Upper lobe of right lung (tissue), 1 donor: ENCODE measurements at regions not wholly inside any gene's neighbourhood (a gene's known extent, or its start where the extent isn't known, plus 50 kb on each side); places are given as distances from the start of the nearest gene placed in this dataset.

Experiments used
- ATAC-seq: fragments of 200-7000 bp; cut with Tn5 transposase; one replicate; pipeline ENCODE4 v1.9.1; 2020; ENCODE audit warnings: mild to moderate bottlenecking, moderate library complexity
- DNase-seq: peaks from one replicate; pipeline ENCODE4 v3.0.0-alpha.2; 2020
- H3K27ac ChIP-seq: fragments of 200-600 bp; one replicate; pipeline ENCODE4 v1.8.0; 2022
- H3K27me3 ChIP-seq: fragments of 200-600 bp; one replicate; pipeline ENCODE4 v1.8.0; 2022; ENCODE audit warnings: mild to moderate bottlenecking
- H3K36me3 ChIP-seq: fragments of 200-600 bp; one replicate; pipeline ENCODE4 v1.8.0; 2022
- H3K4me1 ChIP-seq: fragments of 200-600 bp; one replicate; pipeline ENCODE4 v1.8.0; 2022
- H3K4me3 ChIP-seq: fragments of 200-600 bp; one replicate; pipeline ENCODE4 v1.8.0; 2022; ENCODE audit warnings: mild to moderate bottlenecking
- H3K9me3 ChIP-seq: fragments of 200-600 bp; one replicate; pipeline ENCODE4 v1.8.0; 2022
- CTCF ChIP-seq: fragments of 200-600 bp; IDR thresholded peaks from one replicate; pipeline ENCODE4 v1.8.0; 2022; ENCODE audit warnings: antibody characterized with exemption
- intact Hi-C: fragments of 100-400 bp; cut with DNase I; formaldehyde crosslinking; loops from one replicate; pipeline ENCODE4 v1.11.0; 2022
- donor health status: DM: no; HTN: yes; CAD: no; lungs with severe emphysema.

- Histone ChIP-seq H3K4me1 (no peaks in the 10 kb centered on the region), H3K27me3 (no peaks in the 10 kb centered on the region), H3K36me3 (no peaks in the 10 kb centered on the region), H3K4me3 (no peak overlapping the region), H3K9me3 (no peaks in the 10 kb centered on the region), H3K27ac (no peak overlapping the region)
- ATAC-seq (peak; percentile 48), DNase-seq (no peak)
- TF ChIP-seq CTCF: no peak
- intact Hi-C loops: loop anchor here (10.0 kb wide), 1 partner anchor 258 kb away; no protein-coding TSS in a partner anchor
Observed at GRCh38 chr18:70453058-70453775, 164.4 kb downstream of the SOCS6 start.

- H3K27me3 ChIP-seq: no peaks in the 10 kb centered on the region
- H3K4me3 ChIP-seq: no peak overlapping the region
- H3K9me3 ChIP-seq: no peaks in the 10 kb centered on the region
- no peaks in the 10 kb centered on the region for H3K36me3 ChIP-seq
- DNase-seq: no peak
- intact Hi-C loops: loop anchor here (10.0 kb wide), 1 partner anchor 258 kb away; no protein-coding TSS in a partner anchor
- ATAC-seq: no peak
- H3K4me1 ChIP-seq: no peaks in the 10 kb centered on the region
- no peak for TF ChIP-seq CTCF
- H3K27ac ChIP-seq: no peak overlapping the region
Observed at GRCh38 chr18:70452501-70452900, 163.7 kb downstream of the SOCS6 start.

GRCh38 chr18:70450426-70451253 is 161.8 kb downstream of the SOCS6 start:
- Histone ChIP-seq H3K27ac (no peak overlapping the region), H3K27me3 (no peaks in the 10 kb centered on the region), H3K9me3 (no peaks in the 10 kb centered on the region), H3K36me3 (no peaks in the 10 kb centered on the region), H3K4me3 (no peak overlapping the region), H3K4me1 (no peaks in the 10 kb centered on the region)
- intact Hi-C loops: loop anchor here (10.0 kb wide), 1 partner anchor 256 kb away; no protein-coding TSS in a partner anchor
- DNase-seq (no peak), ATAC-seq (no peak)
- TF ChIP-seq CTCF: peak; percentile 33

GRCh38 chr18:70448588-70448987 is 159.7 kb downstream of the SOCS6 start:
- DNase-seq (no peak), ATAC-seq (no peak)
- Histone ChIP-seq H3K36me3 (no peaks in the 10 kb centered on the region), H3K27me3 (no peaks in the 10 kb centered on the region), H3K4me1 (no peaks in the 10 kb centered on the region), H3K4me3 (no peak overlapping the region), H3K9me3 (peaks cover 3% of the 10 kb centered on the region), H3K27ac (no peak overlapping the region)
- intact Hi-C loops: no loop called here
- no peak for TF ChIP-seq CTCF

GRCh38 chr18:70446063-70446462 is 157.2 kb downstream of the SOCS6 start:
- no peak for DNase-seq
- no peak for TF ChIP-seq CTCF
- no peak overlapping the region for H3K4me3 ChIP-seq
- intact Hi-C loops: no loop called here
- H3K9me3 ChIP-seq: peaks cover 12% of the 10 kb centered on the region
- H3K27ac ChIP-seq: no peak overlapping the region
- H3K27me3 ChIP-seq: no peaks in the 10 kb centered on the region
- no peaks in the 10 kb centered on the region for H3K4me1 ChIP-seq
- H3K36me3 ChIP-seq: no peaks in the 10 kb centered on the region
- no peak for ATAC-seq
